ENCODE measurements at regions not wholly inside any gene's neighbourhood (a gene's known extent, or its start where the extent isn't known, plus 50 kb on each side); places are given as distances from the start of the nearest gene placed in this dataset.
"Not testable (repeated sequence)": the region's sequence is repeated elsewhere in the genome, so short reads cannot be mapped to it uniquely, and the experiment has no call there.

- no peak for DNase-seq
Measured at GRCh38 chr2:82796132-82796531, 1662.9 kb downstream of the SUCLG1 start.

DNA sequence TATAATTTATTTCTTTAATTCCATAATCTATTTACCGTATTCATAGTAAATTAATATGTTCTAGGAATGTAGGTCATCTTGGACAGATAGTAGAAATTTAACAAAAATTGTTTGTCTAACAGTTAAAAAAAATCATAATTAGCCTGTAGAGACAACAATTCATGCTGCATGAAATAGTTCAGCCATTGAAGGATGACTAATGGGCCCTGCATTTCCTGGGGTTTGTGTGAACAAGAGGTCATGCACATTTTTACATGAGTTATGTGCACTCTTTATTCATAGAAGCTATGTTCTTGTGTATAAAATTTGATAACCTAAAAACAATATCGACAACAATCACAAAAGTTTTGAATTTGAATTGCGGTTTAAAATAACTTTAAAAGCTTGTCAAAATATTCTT is 1663.6 kb downstream of the SUCLG1 start:
- DNase-seq: no peak

DNA sequence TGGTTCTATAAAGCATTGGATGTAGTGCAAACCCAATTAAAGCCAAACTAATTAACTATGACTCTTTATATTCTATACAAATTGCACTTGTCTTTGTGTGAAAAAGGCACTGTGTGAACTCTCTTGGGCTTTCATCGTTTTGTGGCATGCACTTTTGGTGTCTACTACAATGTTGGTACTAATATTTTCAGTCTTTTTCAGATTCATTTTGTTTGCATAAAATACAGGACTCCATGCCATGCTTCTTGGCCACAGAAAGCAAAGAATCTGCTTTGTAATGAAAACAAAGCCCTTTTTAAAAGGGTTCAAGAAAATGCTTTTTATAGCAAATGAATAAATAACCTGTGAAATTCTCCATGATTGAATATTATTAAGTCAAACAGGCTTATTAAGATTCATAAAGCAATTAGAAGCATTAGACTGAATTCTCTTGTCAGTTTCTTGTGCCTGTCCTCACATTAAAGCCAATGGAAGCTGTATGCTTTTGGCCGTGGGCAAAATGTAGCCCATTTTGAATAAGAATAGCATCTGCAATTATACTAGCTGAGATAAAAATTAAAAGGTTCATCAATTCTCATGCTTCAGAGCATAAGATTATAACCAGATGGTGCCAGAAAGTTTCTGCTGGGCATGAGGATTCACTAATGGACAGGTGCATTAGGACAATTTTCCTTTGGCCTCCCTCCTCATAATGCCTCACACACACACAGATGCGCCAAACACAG is 1665.2 kb downstream of the SUCLG1 start:
- no peak for DNase-seq

- no peak for DNase-seq
Measured at GRCh38 chr2:82792316-82792715, 1666.8 kb downstream of the SUCLG1 start.

GRCh38 chr2:82790206-82791021 is 1668.7 kb downstream of the SUCLG1 start:
- no peak for DNase-seq

DNA sequence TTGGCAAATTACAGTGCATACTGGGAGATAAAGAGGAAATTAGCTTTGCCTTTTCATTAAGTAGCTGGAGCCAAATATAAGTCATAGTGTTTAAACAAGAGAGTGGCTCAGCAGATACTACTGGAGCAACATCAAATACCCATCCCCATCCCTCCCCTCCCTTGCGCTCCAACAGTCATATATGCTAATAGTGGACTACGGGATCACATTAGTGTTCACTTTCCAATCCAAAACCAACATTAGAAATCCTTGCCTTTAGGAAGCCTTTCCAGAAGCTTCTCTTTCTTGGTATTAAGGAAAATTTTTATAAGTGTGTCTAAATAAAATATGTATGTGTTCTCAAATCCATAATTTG is 1669.3 kb downstream of the SUCLG1 start:
- no peak for DNase-seq

DNA sequence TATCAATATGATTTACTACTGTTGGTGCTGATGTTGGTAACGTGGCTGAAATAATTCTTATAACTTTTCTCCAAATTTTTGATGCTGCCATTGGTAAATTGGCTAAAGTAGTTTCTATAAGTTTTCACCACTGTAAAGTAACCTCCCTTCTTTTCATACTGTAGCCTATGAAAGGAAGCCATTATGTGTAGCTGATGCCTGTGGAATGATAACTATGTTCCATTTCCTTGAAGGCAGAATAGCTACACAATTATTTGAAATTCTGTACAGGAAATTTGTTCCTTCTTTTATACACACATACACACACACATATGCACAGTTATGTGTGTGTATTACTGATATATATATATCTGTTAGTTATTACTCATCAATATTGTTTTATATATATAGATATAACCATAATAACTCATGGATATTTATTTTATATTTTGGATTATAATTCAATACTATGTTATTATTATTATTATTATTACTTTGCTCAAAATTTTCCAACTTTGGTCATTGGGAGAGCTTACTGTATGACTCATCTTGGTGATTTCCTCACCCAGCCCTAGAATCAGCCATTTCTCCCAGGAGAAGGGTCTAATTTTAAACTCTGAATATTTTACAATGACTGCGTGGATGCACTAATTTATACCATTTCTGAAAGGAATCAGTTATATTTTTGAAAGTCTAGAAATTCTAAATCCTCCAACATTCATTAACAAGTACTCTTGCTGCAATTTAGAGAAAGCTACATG is 1677.7 kb downstream of the SUCLG1 start:
- no peak for DNase-seq

- DNase-seq: no peak
Measured at GRCh38 chr2:82780050-82780449, 1679.0 kb downstream of the SUCLG1 start.

DNA sequence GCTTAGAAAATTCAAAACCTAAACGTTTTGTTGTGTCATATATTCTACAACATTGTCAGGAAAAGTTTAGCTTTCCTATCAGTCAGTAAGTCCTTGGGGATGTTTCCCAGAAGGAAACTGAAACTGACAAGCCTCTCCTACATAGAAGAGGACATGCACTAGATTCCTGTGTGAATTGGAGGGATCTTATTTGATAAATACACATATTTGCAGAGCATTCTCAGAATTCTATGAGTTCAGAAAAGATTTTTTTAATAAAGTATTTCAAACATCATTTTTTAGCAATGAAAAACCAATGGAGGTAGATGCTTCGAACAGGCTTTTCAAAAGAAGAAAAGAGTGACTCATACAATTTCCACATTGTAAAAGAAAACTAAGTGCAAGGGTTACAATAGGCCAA is 1706.7 kb downstream of the SUCLG1 start:
- no peak for DNase-seq

GRCh38 chr2:82748653-82749052 is 1710.4 kb downstream of the SUCLG1 start:
- no peak for DNase-seq

GRCh38 chr2:82740527-82740926 is 1718.6 kb downstream of the SUCLG1 start:
- no peak for DNase-seq

DNA sequence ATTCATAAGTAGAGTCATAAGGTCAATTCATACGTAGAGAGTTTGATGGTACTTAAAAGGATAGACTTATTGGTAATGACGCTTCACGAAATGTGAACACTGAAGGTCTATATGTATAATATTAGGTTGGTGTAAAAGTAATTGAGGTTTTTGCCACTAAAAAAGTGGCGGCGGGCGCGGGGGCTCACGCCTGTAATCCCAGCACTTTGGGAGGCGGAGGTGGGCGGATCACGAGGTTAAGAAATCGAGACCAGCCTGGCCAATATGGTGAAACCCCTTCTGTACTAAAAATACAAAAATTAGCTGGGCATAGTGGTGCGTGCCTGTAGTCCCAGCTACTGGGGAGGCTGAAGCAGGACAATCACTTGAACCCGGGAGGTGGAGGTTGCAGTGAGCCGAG is 1721.1 kb downstream of the SUCLG1 start:
- not testable (repeated sequence) for DNase-seq

- no peak for DNase-seq
Measured at GRCh38 chr2:82735336-82735735, 1723.7 kb downstream of the SUCLG1 start.

- DNase-seq: no peak
Measured at GRCh38 chr2:82731824-82732223, 1727.3 kb downstream of the SUCLG1 start.

GRCh38 chr2:82730811-82731210 is 1728.3 kb downstream of the SUCLG1 start:
- DNase-seq: no peak

DNA sequence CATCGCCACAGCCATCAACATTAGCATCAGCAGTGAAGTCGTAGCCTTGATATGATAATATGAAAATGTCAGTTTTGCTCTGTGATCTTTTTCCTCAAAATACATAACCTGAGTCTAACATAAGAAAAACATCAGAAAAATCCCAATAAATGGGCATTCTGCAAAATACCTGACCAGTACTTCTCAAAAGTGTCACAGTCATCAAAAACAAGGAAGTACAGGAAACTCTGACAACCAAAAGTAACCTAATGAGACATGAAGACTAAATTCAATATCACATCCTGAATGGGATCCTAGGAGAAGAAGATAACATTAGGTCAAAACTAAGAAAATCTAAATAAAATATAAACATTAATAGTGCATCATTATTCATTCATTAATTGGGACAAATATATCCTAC is 1731.0 kb downstream of the SUCLG1 start:
- no peak for DNase-seq

DNA sequence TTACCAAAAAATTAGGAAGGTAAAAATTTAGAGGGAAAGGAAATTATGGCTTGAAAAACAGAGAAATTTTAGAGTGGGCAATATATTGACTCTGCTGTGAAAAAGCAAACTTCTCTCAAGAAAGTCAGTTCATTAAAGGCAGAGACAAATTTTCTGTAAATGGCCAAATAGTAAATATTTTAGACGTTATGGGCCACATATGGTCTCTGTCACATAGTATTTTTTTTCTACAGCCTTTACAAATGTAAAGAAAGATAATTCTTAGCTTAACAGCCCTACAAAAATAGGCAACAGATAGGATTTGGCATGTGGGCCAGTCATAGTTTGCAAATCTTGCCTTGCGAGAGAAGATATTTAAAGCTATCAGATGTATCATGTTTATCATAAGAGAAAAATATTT is 1750.4 kb downstream of the SUCLG1 start:
- no peak for DNase-seq

GRCh38 chr2:82697231-82697630 is 1761.8 kb downstream of the SUCLG1 start:
- DNase-seq: no peak

GRCh38 chr2:82694431-82694830 is 1764.6 kb downstream of the SUCLG1 start:
- DNase-seq: no peak

GRCh38 chr2:82690757-82691411 is 1768.2 kb downstream of the SUCLG1 start:
- no peak for DNase-seq

GRCh38 chr2:82675186-82675585 is 1783.9 kb downstream of the SUCLG1 start:
- no peak for DNase-seq

- DNase-seq: no peak
Measured at GRCh38 chr2:82674652-82675051, 1784.4 kb downstream of the SUCLG1 start.

GRCh38 chr2:82667491-82667890 is 1791.6 kb downstream of the SUCLG1 start:
- DNase-seq: no peak

Data from tongue (tissue), 1 donor.